Mucosa of descending colon (tissue), 3 donors: ENCODE measurements at regions not wholly inside any gene's neighbourhood (a gene's known extent, or its start where the extent isn't known, plus 50 kb on each side); places are given as distances from the start of the nearest gene placed in this dataset.

Source experiments
- ATAC-seq: fragments of 200-7000 bp; cut with Tn5 transposase; one replicate; pipeline ENCODE4 v1.9.1; 2020; ENCODE audit warnings: mild to moderate bottlenecking, moderate library complexity
- DNase-seq, 3 donors: peaks; one replicate each; pipeline ENCODE4 v3.0.0-alpha.2; 2020
- H3K36me3 ChIP-seq: fragments of 200-600 bp; one replicate; pipeline ENCODE4 v1.8.0; 2021; ENCODE audit warnings: low read depth, mild to moderate bottlenecking
- H3K4me1 ChIP-seq: fragments of 200-600 bp; one replicate; pipeline ENCODE4 v1.8.0; 2021; ENCODE audit warnings: low read depth, mild to moderate bottlenecking
- H3K4me3 ChIP-seq: fragments of 200-600 bp; one replicate; pipeline ENCODE4 v1.8.0; 2021; ENCODE audit warnings: mild to moderate bottlenecking
- H3K9me3 ChIP-seq: fragments of 200-600 bp; one replicate; pipeline ENCODE4 v1.8.0; 2021; ENCODE audit warnings: mild to moderate bottlenecking
- intact Hi-C, 2 donors: fragments of 100-400 bp; cut with DNase I in 1 of 2; cut with micrococcal nuclease in 1 of 2; formaldehyde crosslinking; loops; one replicate each; pipeline versions ENCODE4 v1.11.0 to v1.11.1; 2022; cut with DNase I, micrococcal nuclease
- TF ChIP-seq, protein P1 (sequence below): fragments of 200-600 bp; IDR thresholded peaks from one replicate; pipeline ENCODE4 v1.8.0; 2022; ENCODE audit warnings: antibody characterized with exemption, mild to moderate bottlenecking
- donor health status: DM: no; HTN: no; CAD: no; lungs with moderate emphysema.
- donor health status: DM: no; HTN: no; CAD: no.
- donor health status: DM: no; HTN: yes; CAD: no.

DNA sequence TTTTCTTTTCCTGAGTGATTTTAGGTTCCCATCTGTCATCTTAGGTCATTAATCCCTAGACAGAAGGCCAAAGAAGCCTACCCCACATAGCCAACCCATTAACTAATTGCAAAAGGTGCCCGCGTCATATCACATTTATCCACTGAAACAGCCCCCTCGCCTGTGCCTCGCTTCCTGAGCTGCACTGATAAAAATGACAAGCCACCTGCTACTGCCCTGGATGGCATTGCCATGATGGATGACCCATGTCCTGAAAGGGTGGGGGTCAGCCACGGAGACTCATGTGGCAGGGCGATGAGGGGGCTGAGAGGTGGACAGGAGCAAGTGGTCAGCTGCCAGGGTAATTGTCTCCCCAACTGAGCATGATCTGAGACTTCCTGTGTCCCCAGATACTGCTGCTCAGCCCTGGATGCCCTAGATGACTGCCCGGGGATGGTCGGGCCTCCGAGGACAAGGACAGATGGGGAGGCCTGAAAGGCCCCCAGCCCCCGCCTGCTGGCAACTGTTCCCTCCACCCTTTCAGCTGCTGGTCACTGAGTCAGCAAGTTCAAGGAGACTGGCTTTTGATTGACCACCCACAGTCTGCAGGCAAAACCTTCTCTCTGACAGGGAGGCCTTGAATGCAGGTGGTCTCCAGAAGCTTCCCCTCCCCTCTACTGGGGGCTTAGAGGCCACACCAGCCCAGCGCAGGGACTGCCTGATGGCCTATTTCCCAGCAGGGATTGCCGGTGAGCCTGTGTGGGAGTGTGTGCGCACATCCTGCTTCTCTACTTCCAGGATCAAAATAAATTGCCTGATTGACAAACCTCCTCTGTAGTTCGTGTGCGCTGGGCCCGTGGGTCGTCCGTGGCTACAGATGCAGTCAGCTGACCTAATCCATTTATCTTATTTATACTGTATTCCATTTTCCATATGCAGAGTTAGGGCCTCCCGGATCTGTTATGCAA, 496.3 kb downstream of the BCOR start:
- ATAC-seq (no peak), DNase-seq (no peak)
- H3K4me3 ChIP-seq = no peak overlapping the region
- H3K9me3 ChIP-seq = no peaks in the 10 kb centered on the region
- no peaks in the 10 kb centered on the region for H3K4me1 ChIP-seq
- intact Hi-C loops = no loop called here
- TF ChIP-seq, protein P1, sequence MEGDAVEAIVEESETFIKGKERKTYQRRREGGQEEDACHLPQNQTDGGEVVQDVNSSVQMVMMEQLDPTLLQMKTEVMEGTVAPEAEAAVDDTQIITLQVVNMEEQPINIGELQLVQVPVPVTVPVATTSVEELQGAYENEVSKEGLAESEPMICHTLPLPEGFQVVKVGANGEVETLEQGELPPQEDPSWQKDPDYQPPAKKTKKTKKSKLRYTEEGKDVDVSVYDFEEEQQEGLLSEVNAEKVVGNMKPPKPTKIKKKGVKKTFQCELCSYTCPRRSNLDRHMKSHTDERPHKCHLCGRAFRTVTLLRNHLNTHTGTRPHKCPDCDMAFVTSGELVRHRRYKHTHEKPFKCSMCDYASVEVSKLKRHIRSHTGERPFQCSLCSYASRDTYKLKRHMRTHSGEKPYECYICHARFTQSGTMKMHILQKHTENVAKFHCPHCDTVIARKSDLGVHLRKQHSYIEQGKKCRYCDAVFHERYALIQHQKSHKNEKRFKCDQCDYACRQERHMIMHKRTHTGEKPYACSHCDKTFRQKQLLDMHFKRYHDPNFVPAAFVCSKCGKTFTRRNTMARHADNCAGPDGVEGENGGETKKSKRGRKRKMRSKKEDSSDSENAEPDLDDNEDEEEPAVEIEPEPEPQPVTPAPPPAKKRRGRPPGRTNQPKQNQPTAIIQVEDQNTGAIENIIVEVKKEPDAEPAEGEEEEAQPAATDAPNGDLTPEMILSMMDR = no peak
- H3K36me3 ChIP-seq = no peaks in the 10 kb centered on the region

DNA sequence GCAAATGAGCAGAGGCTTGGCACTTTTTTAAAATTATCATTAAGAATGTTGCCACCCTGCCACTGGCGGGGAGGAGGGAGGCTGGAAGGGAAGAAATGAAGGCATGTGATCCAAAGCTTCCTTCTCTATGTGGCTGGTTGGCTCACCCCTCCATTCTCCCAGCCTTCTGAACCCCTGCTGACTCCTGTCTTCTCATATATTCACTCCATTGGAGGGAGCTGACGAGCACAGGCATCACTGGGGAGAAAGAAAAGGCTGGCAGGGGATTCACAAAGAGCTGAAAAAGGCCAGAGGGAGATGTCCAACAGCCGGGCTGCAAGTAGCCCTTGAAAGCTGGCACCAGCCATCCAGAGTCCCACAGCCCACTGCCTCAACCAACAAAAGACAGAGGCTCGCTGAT, 495.6 kb downstream of the BCOR start:
- intact Hi-C loops = no loop called here
- H3K4me3 ChIP-seq = no peak overlapping the region
- H3K9me3 ChIP-seq = no peaks in the 10 kb centered on the region
- TF ChIP-seq, protein P1 = no peak
- H3K4me1 ChIP-seq = no peaks in the 10 kb centered on the region
- ATAC-seq = no peak
- H3K36me3 ChIP-seq = no peaks in the 10 kb centered on the region
- DNase-seq = no peak

DNA sequence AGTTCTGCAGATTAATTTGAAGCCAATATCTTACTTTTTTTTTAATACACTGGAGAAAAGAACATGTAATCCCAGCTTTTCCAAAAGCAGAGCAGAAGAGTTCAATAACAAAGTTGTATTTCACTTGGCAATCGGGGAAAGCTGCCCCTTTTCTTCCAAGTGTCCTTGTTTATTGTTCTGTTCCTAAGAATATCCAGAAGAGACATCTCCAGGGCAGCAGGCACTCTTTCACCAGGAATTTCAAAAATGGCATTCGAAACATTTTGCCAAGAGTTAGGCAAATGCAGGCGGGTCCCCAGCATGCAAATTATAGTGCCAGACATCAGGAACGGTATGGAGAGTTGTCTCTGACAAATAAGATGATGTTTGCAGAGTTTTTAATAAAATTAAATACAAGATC, 494.5 kb downstream of the BCOR start:
- ATAC-seq (no peak), DNase-seq (no peak)
- TF ChIP-seq, protein P1 = no peak
- H3K4me1 ChIP-seq = no peaks in the 10 kb centered on the region
- H3K9me3 ChIP-seq = no peaks in the 10 kb centered on the region
- no peaks in the 10 kb centered on the region for H3K36me3 ChIP-seq
- intact Hi-C loops = no loop called here
- no peak overlapping the region for H3K4me3 ChIP-seq

DNA sequence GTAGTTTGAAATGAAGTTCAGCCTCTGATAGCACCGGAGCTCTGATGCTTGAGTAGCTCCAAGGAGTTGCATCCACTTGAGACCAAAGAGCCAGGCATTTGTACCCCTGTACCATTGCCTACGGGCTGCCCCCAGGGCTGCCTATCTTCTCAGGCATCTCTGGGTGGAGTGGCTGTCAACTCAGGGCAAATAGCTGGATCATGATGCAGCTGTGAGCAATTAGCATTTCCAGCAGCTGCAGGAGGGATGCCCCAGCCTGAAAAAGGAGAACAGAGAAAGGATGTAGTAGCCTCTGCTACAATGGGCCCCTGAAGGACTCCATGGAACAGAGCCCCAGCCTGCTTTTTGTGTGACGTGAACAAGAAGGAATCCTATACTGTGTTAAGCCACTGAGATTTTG, 492.6 kb downstream of the BCOR start:
- intact Hi-C loops = no loop called here

DNA sequence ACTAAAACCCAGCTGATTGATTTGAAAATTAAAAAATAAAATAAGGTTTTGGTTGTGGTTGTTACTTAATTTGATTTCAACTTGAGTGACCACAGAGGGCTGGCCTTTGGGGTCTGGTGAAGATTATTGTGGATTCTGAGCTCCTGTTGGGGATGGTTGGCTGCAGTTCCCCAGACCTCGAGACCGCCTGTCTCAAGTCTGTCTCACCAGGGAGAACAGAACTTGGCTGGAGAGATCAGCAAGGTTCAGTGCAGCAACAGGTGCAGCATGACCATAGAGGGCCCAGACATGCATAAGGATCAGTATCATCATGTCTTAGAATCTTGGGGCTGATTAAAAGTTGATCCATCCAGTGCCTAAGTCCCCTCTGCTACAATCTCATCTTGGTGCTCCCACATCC, 491.9 kb downstream of the BCOR start:
- ATAC-seq = no peak
- TF ChIP-seq, protein P1 = no peak
- no peak for DNase-seq
- intact Hi-C loops = no loop called here
- Histone ChIP-seq H3K4me3 (no peak overlapping the region), H3K36me3 (no peaks in the 10 kb centered on the region), H3K4me1 (no peaks in the 10 kb centered on the region), H3K9me3 (no peaks in the 10 kb centered on the region)

More for the DNA sequence above, 492.6 kb downstream of the BCOR start:
- TF ChIP-seq, protein P1 = no peak
- no peaks in the 10 kb centered on the region for H3K9me3 ChIP-seq
- no peaks in the 10 kb centered on the region for H3K4me1 ChIP-seq
- no peak overlapping the region for H3K4me3 ChIP-seq
- no peaks in the 10 kb centered on the region for H3K36me3 ChIP-seq
- ATAC-seq (no peak), DNase-seq (no peak)
